B cell (primary cell): ENCODE measurements at regions not wholly inside any gene's neighbourhood (a gene's known extent, or its start where the extent isn't known, plus 50 kb on each side); places are given as distances from the start of the nearest gene placed in this dataset. TPM values are rescaled to one million over a fixed set of nuclear protein-coding genes. Genes with fewer than 3 reads are reported as not detected.

Source experiments
- small RNA-seq: library from RNA; depleted of rRNA; stranded (forward); fragments of <200 nt; gene quantifications from one replicate; pipeline ENCODE3, GENCODE V24; 2012; ENCODE audit warnings: low replicate concordance, low read depth; ENCODE audit not compliant: insufficient read length

Small RNA genes lying in the stretch of these regions (small RNA-seq; reads per million reads assigned to genes)
- gene AL049861.1 = not detected
- gene RF02271 = not detected
- gene RN7SL583P = not detected
- not detected for gene RNA5SP52
